HG03571 (cell line): ENCODE measurements at regions not wholly inside any gene's neighbourhood (a gene's known extent, or its start where the extent isn't known, plus 50 kb on each side); places are given as distances from the start of the nearest gene placed in this dataset.
"Not testable (repeated sequence)": the region's sequence is repeated elsewhere in the genome, so short reads cannot be mapped to it uniquely, and the experiment has no call there.

Experiments
- ATAC-seq: cut with Tn5 transposase; IDR thresholded peaks from one replicate; pipeline ENCODE4 v1.9.1; 2021; ENCODE audit not compliant: unreplicated experiment

- no peak for ATAC-seq
Observed at GRCh38 chr5:82661462-82661861, 383.3 kb upstream of the RPS23 start.

- no peak for ATAC-seq
Observed at GRCh38 chr5:82659115-82659514, 381.0 kb upstream of the RPS23 start.

GRCh38 chr5:82657033-82657699 is 379.0 kb upstream of the RPS23 start:
- no peak for ATAC-seq

- ATAC-seq = no peak
Observed at GRCh38 chr5:82656341-82656761, 378.2 kb upstream of the RPS23 start.

GRCh38 chr5:82655078-82655477 is 376.9 kb upstream of the RPS23 start:
- ATAC-seq = no peak

- no peak for ATAC-seq
Observed at GRCh38 chr5:82649943-82650342, 371.8 kb upstream of the RPS23 start.

- ATAC-seq = no peak
Observed at GRCh38 chr5:82644766-82645165, 366.6 kb upstream of the RPS23 start.

- no peak for ATAC-seq
Observed at GRCh38 chr5:82644229-82644628, 366.1 kb upstream of the RPS23 start.

GRCh38 chr5:82642313-82642712 is 364.2 kb upstream of the RPS23 start:
- no peak for ATAC-seq

- no peak for ATAC-seq
Observed at GRCh38 chr5:82641331-82642003, 363.3 kb upstream of the RPS23 start.

- ATAC-seq = no peak
Observed at GRCh38 chr5:82640916-82641315, 362.8 kb upstream of the RPS23 start.

GRCh38 chr5:82639393-82640144 is 361.4 kb upstream of the RPS23 start:
- ATAC-seq = no peak

GRCh38 chr5:82636591-82636990 is 358.4 kb upstream of the RPS23 start:
- no peak for ATAC-seq

- no peak for ATAC-seq
Observed at GRCh38 chr5:82635561-82636288, 357.6 kb upstream of the RPS23 start.

GRCh38 chr5:82628364-82628910 is 350.3 kb upstream of the RPS23 start:
- no peak for ATAC-seq

- ATAC-seq = not testable (repeated sequence)
Observed at GRCh38 chr5:82626905-82627591, 348.9 kb upstream of the RPS23 start.

GRCh38 chr5:82626012-82626411 is 347.9 kb upstream of the RPS23 start:
- not testable (repeated sequence) for ATAC-seq

GRCh38 chr5:82624062-82624461 is 345.9 kb upstream of the RPS23 start:
- ATAC-seq = no peak

GRCh38 chr5:82622711-82623514 is 344.8 kb upstream of the RPS23 start:
- ATAC-seq = no peak

GRCh38 chr5:82622205-82622604 is 344.1 kb upstream of the RPS23 start:
- no peak for ATAC-seq
